ENCODE measurements at regions not wholly inside any gene's neighbourhood (a gene's known extent, or its start where the extent isn't known, plus 50 kb on each side); places are given as distances from the start of the nearest gene placed in this dataset.

- TF ChIP-seq CTCF (IDR thresholded peaks at IDR 0.05; ENCODE audit: insufficient read depth, low read length, poor library complexity, severe bottlenecking): no peak
- TF ChIP-seq EZH2phosphoT487 (conservative IDR thresholded peaks at IDR 0.05; ENCODE audit: low read length): no peak
Measured at GRCh38 chr2:118523761-118524160, 323.7 kb downstream of the EN1 start.

Measured in SU-DHL-6 (cell line).